ENCODE measurements at regions not wholly inside any gene's neighbourhood (a gene's known extent, or its start where the extent isn't known, plus 50 kb on each side); places are given as distances from the start of the nearest gene placed in this dataset.

- DNase-seq: no peak
These were observed 54.0 kb upstream of the PRPS1L1 start for GRCh38 chr7:18081617-18082016.

GRCh38 chr7:18082169-18082568 is 54.5 kb upstream of the PRPS1L1 start:
- DNase-seq: no peak

- no peak for DNase-seq
These were observed 58.7 kb upstream of the PRPS1L1 start for GRCh38 chr7:18086165-18087025.

- DNase-seq: no peak
These were observed 59.5 kb upstream of the PRPS1L1 start for GRCh38 chr7:18087026-18087686.

GRCh38 chr7:18087687-18088078 is 60.0 kb upstream of the PRPS1L1 start:
- DNase-seq: no peak

- DNase-seq: no peak
These were observed 68.4 kb upstream of the PRPS1L1 start for GRCh38 chr7:18096087-18096486.

GRCh38 chr7:18102576-18102975 is 74.9 kb upstream of the PRPS1L1 start:
- no peak for DNase-seq

- no peak for DNase-seq
These were observed 76.0 kb upstream of the PRPS1L1 start for GRCh38 chr7:18103436-18104218.

- no peak for DNase-seq
These were observed 82.1 kb upstream of the PRPS1L1 start for GRCh38 chr7:18109762-18110161.

- no peak for DNase-seq
These were observed 89.0 kb upstream of the PRPS1L1 start for GRCh38 chr7:18116661-18117060.

GRCh38 chr7:18117482-18117881 is 89.8 kb upstream of the PRPS1L1 start:
- no peak for DNase-seq

- DNase-seq: no peak
These were observed 92.3 kb upstream of the PRPS1L1 start for GRCh38 chr7:18119985-18120384.

GRCh38 chr7:18123508-18124239 is 96.0 kb upstream of the PRPS1L1 start:
- no peak for DNase-seq

GRCh38 chr7:18125476-18125875 is 97.8 kb upstream of the PRPS1L1 start:
- DNase-seq: no peak

GRCh38 chr7:18126281-18126680 is 98.6 kb upstream of the PRPS1L1 start:
- DNase-seq: no peak

- no peak for DNase-seq
These were observed 101.2 kb upstream of the PRPS1L1 start for GRCh38 chr7:18128846-18129245.

- no peak for DNase-seq
These were observed 105.2 kb upstream of the PRPS1L1 start for GRCh38 chr7:18132811-18133210.

- no peak for DNase-seq
These were observed 106.3 kb upstream of the PRPS1L1 start for GRCh38 chr7:18133921-18134320.

GRCh38 chr7:18140943-18141342 is 113.3 kb upstream of the PRPS1L1 start:
- no peak for DNase-seq

- no peak for DNase-seq
These were observed 116.5 kb upstream of the PRPS1L1 start for GRCh38 chr7:18144166-18144565.

- no peak for DNase-seq
These were observed 117.5 kb upstream of the PRPS1L1 start for GRCh38 chr7:18145160-18145559.

GRCh38 chr7:18151422-18151821 is 123.8 kb upstream of the PRPS1L1 start:
- DNase-seq: no peak
